ENCODE measurements at regions not wholly inside any gene's neighbourhood (a gene's known extent, or its start where the extent isn't known, plus 50 kb on each side); places are given as distances from the start of the nearest gene placed in this dataset.
"Not testable (repeated sequence)": the region's sequence is repeated elsewhere in the genome, so short reads cannot be mapped to it uniquely, and the experiment has no call there.

DNA sequence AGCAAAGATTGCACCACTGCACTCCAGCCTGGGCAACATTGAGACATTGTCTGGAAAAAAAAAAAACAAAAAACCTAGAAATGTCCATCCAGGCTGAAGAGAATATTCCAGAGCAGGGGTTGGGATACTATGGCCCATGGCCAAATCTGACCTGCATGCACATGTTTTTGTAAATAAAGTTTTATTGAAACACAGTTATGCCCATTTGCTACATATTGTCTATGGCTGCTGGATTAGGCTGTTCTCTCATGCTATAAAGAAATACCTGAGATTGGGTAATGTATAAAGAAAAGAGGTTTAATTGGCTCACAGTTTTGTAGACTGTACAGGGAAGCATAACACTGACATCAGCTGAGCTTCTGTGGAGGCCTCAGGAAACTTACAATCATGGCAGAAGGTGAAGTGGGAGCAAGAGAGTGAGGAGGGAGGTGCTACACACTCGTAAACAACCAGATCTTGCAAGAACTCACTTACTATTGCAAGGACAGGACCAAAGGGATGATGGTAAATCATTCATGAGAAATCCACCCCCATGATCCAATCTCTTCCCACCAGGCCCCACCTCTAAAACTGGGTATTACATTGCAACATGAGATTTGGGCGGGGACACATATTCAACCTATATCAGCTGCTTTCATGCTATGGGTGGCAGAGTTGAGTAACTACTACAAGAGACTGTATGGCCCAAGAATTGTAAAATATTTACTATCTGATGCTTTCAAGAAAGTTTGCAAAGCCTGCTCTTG is 137.8 kb upstream of the ROPN1B start:
- DNase-seq, result not testable (repeated sequence)

DNA sequence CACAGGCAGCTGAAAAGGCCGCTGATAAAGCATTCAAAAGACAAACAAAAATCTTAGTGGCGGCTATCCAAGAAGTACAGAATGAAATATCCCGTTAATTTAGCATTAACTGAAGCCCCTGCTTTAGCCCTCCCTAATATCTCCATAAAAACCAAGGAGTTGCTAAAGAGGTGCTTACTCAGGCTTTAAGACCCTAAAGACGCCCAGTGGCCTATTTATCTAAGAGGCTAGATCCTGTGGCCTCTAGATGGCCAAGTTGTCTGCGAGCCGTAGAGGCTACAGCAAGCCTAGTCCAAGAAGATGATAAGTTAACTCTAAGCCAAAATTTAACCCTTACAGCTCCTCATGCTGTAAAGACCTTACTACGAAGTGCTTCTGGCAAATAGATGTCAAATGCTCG is 133.4 kb upstream of the ROPN1B start:
- DNase-seq, result not testable (repeated sequence)

DNA sequence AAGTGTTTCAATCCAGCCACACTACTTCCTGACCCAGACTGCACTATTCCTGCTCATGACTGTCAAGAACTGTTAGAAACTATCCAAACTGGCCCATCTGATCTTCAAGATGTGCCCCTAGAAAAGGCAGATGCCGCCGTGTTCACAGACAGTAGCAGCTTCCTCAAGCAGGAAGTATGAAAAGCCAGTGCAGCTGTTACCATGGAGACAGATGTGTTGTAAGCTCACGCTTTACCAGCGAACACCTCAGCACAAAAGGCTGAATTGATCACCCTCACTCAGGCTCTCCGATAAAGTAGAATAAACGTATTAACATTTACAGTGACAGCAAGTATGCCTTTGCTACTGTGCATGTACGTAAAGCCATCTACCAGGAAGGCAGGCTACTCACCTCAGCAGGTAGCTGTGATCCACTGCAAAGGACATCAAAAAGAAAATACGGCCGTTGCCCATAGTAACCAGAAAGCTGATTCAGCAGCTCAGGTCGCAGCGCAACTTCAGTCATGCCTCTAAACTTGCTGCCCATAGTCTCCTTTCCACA is 132.9 kb upstream of the ROPN1B start:
- peak in 1 of 2 experiments; percentile 12 for DNase-seq

DNA sequence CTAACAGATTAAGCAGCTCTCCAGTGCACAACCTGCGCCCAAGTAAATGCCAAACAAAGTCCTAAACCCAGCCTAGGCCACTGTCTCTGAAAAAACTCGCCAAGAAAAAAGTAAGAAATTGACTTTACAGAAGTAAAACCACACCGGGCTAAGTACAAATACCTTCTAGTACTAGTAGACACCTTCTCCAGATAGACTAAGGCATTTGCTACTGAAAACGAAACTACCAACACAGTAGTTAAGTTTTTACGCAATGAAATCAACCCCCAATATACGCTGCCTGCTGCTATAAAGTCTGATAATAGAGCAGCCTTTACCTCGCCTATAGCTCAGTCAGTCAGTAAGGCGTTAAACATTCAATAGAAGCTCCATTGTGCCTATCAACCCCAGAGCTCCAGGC is 132.2 kb upstream of the ROPN1B start:
- DNase-seq, result not testable (repeated sequence)

DNA sequence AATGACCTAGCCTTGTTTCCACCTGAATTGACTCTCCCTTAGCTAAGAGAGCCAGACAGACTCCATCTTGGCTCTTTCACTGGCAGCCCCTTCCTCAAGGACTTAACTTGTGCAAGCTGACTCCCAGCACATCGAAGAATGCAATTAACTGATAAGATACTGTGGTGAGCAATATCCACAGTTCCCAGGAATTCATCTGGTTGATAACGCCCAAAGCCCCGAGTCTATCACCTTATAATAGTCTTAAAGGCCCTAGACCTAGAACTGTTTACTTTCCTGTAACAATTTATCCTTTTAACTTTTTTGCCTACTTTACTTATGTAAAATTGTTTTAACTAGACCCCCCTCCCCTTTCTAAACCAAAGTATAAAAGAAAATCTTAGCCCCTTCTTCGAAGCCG is 130.1 kb upstream of the ROPN1B start:
- not testable (repeated sequence) for DNase-seq

DNA sequence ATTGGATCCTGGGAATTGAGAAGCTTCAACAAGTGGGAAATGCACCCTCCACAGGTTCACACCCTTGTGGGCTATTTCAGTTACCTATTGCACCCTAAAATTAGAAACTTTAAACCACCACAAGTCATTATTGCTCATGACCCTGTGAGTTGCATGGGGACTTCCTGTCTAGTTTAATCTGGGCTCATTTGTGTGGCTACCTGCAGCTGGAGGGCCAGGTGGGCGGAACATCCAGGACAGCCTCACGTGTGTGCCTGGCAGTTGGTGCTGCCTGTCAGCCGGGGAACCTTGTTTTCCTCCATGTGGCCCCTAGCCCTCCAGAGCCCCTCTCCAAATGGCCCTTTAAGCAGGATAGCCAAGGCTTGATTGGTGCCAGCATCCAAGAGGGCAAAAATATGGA is 128.5 kb upstream of the ROPN1B start:
- DNase-seq, result not testable (repeated sequence)

DNA sequence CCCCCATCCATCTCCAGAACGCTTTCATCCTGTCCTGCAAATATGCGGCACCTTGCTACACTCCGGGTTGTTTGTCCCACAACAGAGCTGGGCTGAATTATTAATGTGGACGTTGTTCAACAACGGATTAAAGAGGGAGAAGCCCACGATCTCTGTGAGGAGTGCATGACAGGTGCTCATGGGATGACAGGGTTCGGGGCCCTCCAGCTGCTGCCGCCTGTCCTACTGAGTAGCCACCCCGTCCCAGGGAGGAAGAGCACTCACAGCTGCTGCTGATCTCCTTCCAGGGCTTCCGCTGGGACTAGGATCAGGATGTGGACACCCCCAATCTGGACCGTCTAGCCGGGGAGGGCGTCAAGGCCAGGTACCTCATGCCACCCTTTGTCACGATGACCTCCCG is 121.0 kb upstream of the ROPN1B start:
- DNase-seq, result not testable (repeated sequence)

DNA sequence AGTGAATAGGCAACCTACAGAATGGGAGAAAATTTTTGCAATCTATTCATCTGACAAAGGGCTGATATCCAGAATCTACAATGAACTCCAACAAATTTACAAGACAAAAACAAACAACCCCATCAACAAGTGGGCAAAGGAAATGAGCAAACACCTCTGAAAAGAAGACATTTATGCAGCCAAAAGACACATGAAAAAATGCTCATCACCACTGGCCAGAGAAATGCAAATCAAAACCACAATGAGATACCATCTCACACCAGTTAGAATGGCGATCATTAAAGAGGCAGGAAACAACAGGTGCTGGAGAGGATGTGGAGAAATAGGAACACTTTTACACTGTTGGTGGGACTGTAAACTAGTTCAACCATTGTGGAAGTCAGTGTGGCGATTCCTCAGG is 114.0 kb upstream of the ROPN1B start:
- DNase-seq, result not testable (repeated sequence)

DNA sequence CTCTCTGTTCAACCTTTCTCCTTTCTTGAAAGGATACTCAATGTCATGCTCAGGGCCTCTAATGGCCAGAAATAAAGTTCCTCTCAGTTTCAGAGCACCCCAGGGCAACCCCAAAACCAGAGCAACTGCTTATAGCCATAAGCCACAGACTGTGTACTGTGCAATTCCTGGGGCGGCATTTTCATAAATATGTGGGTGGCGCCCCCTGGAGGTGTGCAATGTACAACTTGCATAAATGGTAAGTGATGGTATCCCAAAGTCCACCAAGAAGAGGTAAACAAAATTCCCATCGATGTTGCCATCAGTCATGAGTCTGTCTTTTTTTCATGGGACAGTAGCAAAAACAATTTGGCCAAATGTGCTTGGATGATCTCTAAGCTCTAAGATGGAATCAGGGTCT is 108.4 kb upstream of the ROPN1B start:
- not testable (repeated sequence) for DNase-seq

DNA sequence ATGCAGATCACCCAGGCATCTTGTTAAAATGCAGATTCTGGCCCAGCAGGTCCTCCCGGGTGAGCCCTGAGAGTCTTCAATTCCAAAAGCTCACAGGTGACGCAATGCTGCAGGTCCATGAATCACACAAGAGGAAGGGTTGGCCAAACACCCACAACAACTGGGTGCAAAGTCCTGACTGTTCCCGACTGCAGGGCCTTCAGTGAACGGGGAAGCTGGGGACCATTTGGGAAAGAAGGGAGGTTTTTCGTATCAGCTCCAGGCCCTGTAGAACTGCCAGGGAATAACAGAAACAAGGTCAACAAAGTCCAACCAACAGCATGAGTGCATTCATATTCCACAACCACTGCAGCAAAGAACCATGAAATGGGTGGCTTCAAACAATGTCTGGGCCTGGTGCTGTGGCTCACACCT is 106.1 kb upstream of the ROPN1B start:
- not testable (repeated sequence) for DNase-seq

DNA sequence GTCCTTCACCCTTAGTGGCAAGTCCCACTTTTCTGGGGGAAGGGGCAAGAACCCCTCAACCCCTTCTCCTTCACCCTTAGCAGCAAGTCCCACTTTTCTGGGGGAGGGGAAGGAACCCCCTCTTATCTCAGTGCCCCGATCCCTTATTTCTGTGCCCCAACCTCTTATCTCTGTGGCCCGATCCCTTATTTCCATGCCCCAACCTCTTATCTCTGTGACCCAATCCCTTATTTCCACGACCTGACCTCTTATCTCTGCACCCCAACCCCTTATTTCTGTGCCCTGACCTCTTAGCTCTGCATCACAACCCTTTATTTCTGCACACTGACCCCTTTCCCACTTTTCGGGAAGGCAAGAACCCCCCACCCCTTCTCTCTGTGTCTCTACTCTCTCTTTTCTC is 104.4 kb upstream of the ROPN1B start:
- DNase-seq, result not testable (repeated sequence)

DNA sequence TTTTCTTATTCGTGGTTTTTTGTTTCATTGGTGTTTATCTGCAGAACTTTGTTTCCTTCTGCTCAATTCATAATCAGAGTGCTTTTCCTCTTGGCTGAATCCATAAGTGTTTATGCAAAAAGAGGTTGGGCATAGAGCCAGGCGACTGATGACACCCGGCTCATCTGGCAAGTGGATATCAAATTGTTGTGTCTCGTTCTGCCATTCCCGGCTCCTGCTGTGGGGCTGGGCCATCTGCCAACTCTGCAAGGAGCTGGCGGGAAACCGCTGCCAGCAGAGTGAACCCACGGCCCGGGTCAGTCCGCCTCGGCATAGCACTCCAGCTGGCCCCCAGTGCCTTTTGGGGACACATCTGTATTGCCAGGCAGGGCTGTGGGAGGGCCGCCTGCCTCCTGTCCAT is 83.0 kb upstream of the ROPN1B start:
- not testable (repeated sequence) for DNase-seq

DNA sequence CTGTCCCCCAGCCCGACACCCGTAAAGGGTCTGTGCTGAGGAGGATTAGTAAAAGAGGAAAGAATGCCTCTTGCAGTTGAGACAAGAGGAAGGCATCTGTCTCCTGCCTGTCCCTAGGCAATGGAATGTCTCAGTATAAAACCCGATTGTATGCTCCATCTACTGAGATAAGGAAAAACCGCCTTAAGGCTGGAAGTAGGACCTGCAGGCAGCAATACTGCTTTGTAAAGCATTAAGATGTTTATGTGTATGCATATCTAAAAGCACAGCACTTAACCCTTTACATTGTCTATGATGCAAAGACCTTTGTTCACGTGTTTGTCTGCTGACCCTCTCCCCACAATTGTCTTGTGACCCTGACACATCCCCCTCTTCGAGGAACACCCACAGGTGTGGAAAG is 69.8 kb upstream of the ROPN1B start:
- DNase-seq, result not testable (repeated sequence)

DNA sequence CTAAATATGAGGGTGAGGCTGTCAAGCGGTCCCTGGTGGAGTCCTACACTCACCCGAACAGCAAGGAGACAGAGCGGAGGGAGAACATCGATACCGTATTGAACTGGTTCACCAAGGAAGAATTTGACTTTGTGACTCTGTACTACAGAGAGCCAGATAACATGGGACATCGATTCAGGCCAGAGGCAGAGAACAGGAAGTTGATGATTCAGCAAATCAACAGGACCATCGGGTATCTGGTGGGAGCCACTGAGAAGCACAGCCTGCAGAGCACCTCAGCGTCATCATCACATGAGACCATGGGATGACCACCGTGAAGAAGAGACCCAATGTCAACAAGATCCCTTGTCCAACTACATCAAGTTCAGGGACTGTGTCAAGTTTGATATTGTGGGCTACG is 67.5 kb upstream of the ROPN1B start:
- DNase-seq, result not testable (repeated sequence)

DNA sequence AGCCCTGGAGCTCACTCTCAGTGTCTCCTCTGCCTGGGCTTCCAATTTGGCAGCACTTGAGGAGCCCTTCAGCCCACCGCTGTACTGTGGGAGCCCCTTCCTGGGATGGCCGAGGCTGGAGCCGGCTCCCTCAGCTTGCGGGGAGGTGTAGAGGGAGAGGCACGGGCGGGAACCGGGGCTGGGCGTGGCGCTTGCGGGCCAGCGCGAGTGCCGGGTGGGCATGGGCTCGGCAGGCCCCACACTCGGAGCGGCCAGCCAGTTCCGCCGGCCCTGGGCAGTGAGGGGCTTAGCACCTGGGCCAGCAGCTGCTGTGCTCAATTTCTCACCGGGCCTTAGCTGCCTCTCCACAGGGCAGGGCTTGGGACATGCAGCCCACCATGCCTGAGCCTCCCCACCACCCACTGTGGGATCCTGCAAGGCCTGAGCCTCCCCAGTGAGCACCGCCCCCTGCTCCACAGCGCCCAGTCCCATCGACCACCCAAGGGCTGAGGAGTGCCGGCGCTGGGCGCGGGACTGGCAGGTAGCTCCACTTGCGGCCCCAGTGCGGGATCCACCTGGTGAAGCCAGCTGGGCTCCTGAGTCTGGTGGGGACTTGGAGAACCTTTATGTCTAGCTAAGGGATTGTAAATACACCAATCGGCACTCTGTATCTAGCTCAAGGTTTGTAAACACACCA is 65.1 kb upstream of the ROPN1B start:
- not testable (repeated sequence) for DNase-seq

DNA sequence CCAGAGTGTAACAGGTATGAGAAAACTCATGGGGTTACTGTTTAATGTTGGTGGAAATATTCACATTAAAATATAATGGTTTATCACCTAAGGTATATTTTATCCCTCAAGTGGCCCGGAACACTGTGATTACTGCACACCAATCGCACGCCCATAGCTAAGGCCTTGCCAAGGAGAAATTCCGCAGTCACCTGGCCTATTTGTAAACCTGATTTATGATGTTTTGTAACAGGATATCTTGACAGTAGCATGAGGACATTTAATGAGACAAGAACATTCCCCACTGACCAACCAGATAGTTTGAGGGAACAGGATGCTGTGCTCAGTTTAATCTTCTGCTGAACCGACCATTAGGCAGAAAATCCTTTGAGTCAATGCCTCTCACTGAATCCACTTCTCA is 61.7 kb upstream of the ROPN1B start:
- not testable (repeated sequence) for DNase-seq

DNA sequence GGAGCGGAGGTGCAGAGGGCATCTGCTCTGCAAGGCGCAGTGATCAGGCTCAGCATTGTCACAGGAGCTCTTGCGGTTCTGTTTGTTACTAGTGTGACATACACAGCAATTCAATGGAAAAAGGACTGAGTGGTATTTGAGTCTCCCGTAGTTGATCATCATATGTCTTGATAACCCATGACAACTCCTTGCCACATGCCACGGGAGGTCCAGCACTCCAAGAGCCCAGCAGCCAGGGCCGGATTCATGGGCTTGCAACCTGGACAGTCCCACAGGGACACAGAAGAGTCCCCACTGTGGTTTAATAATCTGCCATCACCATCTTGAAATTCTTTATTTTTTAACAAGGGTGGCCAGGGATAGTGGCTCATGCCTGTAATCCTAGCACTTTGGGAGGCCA is 58.1 kb upstream of the ROPN1B start:
- DNase-seq, result not testable (repeated sequence)

DNA sequence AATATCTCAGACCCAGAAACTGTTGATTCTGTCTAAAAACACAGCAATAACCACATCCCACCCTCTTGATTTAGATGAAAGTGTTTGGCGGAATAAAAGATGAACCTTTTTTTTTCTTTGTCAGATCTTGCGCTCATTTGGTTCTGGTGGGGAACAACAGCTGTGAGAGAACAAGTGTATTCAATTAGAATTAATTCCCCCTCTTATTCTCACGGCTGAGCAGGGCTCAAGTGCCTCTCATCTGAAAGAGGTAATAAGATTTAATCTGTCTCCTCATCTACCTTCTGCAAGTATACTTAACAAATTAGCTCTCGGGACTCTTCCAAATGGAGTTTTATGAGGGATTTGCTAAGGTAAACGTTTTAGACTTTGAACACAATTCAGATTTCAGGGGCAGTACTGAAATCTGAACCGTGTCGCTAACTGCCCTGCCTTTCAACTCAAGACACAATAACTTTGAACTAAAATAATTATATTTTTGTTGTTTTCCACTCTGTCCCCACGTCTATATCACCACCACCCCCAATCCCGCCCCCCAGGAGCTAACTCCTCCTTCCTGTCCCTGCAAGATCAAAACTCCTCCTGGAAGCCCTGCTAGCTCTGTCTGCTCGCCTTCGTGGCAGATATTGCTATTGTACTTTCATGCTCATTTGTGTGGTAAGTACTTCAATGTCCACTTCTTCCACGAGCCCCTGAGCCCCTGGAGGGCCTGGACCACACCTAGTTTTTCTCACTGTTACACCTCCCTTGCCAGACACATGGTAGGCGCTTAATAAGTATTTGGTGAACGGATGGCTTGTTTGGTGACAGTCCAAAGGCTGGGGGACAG is 54.2 kb upstream of the ROPN1B start:
- DNase-seq, result not testable (repeated sequence)

DNA sequence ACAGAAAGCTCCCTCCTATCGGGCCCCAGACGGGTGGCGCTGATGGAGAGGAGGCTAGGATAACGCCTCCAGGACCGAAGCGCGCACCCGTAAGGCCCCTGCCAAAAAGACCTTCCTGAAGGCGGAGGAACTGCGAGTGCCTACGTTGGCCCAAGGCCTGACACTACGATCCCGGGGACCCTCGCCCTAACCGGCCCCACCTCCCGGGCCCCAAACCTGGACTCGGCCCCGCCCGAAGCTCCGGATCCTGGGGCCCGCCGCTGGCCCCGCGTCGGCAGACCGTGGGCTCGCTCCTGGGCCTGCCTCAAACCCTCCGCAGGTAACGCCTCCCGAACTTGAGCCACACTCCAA is 53.6 kb upstream of the ROPN1B start:
- not testable (repeated sequence) for DNase-seq

DNA sequence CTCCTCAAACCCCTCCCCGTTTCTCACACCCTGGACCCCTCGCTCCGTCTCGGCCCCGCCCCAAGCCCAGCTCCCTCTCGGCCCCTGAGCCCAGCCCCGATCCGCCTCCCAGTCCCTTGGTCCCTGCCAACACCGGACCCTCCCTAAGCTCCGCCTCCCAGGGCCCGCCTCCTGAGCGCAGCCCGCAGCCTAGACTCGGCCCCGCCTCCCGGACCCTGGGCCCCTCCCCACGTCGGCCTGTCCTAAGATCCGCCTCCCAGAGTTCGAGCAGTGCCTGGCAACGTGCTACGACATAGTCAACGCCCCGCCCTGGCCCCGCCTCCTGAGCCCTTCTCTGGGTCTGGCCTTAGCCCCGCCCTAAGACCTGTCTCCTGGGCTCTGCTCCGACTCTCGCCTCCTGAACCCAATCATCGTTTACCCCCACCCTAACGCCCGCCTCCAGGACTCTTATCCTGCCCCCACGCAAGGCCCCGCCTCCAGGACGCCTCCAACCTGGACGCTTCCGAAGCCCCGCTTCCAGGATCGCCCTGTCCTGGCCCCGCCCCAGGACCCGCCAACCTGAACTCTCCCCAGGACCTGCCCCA is 53.1 kb upstream of the ROPN1B start:
- peak; percentile 92 to 94 for DNase-seq

DNA sequence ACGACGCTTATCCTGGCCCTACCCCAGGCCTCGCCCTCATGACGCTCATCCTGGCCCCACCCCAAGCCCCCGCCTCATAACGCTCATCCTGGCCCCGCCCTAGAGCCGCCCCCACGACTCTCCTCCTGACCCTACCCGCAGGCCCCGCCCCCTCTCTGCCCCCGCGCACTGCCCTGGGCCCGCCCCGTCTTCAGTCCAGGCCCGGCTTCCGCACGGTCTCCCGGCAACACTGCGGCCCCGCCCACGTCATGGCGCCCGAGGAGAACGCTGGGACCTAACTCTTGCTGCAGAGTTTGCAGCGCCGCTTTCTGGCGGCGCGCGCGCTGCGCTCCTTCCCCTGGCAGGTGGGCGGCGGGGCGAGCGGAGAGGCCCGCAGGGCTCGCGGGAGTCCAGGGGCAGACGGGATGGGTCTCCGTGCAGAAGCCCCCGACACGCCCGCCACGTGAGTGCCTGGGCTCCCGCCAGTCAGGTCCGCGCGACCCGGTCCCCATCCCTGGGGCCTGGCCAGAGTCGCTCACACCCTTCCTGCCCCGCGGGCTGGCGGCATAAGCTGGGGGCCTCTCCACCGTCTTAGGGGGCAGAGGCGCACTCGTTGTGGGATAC is 52.5 kb upstream of the ROPN1B start:
- peak; percentile 80 to 86 for DNase-seq

DNA sequence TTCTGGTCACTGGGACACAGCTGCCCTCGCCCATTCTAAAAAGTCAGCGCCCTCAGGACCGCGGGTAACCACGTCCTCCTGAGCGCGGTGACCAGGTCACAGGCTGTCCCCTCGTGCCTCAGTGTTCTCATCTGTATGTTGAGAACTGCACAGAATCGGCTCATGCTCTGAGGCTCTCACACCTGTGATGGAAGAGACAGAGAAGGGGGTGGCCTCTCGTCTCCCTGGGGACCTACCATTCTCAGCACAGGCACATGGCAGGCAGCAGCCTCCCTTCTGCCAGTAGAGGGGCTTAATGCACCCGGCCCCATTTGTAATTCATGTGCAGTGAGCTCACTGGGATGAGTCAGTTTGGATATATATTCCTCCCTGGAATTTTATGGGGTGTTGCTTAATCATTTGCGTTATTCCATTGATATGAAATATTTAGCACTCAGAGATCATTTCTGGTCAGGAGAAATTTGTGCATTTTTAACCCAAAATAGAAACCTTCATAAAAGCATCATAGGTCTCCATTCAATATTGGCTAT is 51.9 kb upstream of the ROPN1B start:
- DNase-seq, result peak; percentile 7 to 15

All from Kasumi-1 (cell line).